CD4-positive, alpha-beta T cell (primary cell): ENCODE measurements at regions not wholly inside any gene's neighbourhood (a gene's known extent, or its start where the extent isn't known, plus 50 kb on each side); places are given as distances from the start of the nearest gene placed in this dataset.

ENCODE experiments used
- ATAC-seq: fragments of 200-7000 bp; cut with Tn5 transposase; one replicate; pipeline ENCODE4 v1.10.0; 2022; ENCODE audit warnings: mild to moderate bottlenecking; ENCODE audit not compliant: poor library complexity
- CTCF ChIA-PET: fragments of 350-600 bp; sonication (Branson Sonifier 250); formaldehyde crosslinking; loops from one replicate; lab custom pipeline; 2021; ENCODE audit warnings: antibody characterized with exemption, inconsistent platforms; lab: Charles Lee
- POLR2A ChIA-PET: fragments of 350-600 bp; sonication (Branson Sonifier 250); formaldehyde crosslinking; loops from one replicate; lab custom pipeline; 2021; ENCODE audit warnings: antibody characterized with exemption, inconsistent platforms; lab: Charles Lee
- DNase-seq, 14 experiments: peaks; one replicate each; pipeline ENCODE4 v3.0.0-alpha.2; 2013 to 2020; ENCODE audit warnings: mixed read lengths in 2 of 14
- H3K27ac ChIP-seq, 2 donors: one replicate each; pipeline versions ENCODE4 v1.5.1 to v1.7.0; 2013; ENCODE audit warnings: low read length in 2 of 2, low read depth in 1 of 2, mild to moderate bottlenecking in 1 of 2
- H3K27me3 ChIP-seq, 2 experiments: 1 replicate in 1 of 2; 2 replicates in 1 of 2; pipeline versions ENCODE4 v1.6.1 to v1.7.0; 2013; ENCODE audit warnings: low read length in 2 of 2, control low read depth in 1 of 2, mild to moderate bottlenecking in 1 of 2, moderate library complexity in 1 of 2; ENCODE audit not compliant: insufficient read depth in 2 of 2, control insufficient read depth in 1 of 2
- H3K36me3 ChIP-seq: one replicate; pipeline ENCODE4 v1.6.1; 2013; ENCODE audit warnings: low read length, control low read depth; ENCODE audit not compliant: insufficient read depth
- H3K4me1 ChIP-seq: one replicate; pipeline ENCODE4 v1.6.1; 2013; ENCODE audit warnings: low read length, control low read depth; ENCODE audit not compliant: insufficient read depth
- H3K4me3 ChIP-seq: one replicate; pipeline ENCODE4 v1.5.1; 2013; ENCODE audit warnings: mild to moderate bottlenecking, low read length, moderate library complexity
- H3K9me3 ChIP-seq, 2 experiments: 1 replicate in 1 of 2; 2 replicates in 1 of 2; pipeline versions ENCODE4 v1.6.1 to v1.7.0; 2013; ENCODE audit warnings: low read length in 2 of 2, mild to moderate bottlenecking in 2 of 2, control low read depth in 1 of 2, moderate library complexity in 1 of 2; ENCODE audit not compliant: control insufficient read depth in 1 of 2, insufficient read depth in 1 of 2
- H3K27ac Mint-ChIP-seq: one replicate; pipeline ENCODE4 v1.8.0; 2020; ENCODE audit warnings: mixed read lengths
- H3K27me3 Mint-ChIP-seq: one replicate; pipeline ENCODE4 v1.8.0; 2021; ENCODE audit warnings: mixed read lengths
- H3K36me3 Mint-ChIP-seq: one replicate; pipeline ENCODE4 v1.8.0; 2021; ENCODE audit warnings: low read depth, mixed read lengths
- H3K4me1 Mint-ChIP-seq: one replicate; pipeline ENCODE4 v1.8.0; 2021; ENCODE audit warnings: low read depth, mixed read lengths
- H3K4me3 Mint-ChIP-seq: one replicate; pipeline ENCODE4 v1.8.0; 2020; ENCODE audit warnings: mild to moderate bottlenecking, mixed read lengths
- H3K9me3 Mint-ChIP-seq: one replicate; pipeline ENCODE4 v1.8.0; 2020; ENCODE audit warnings: mixed read lengths
- CTCF ChIP-seq: fragments of 200-600 bp; IDR thresholded peaks from one replicate; pipeline ENCODE4 v1.8.0; 2022; ENCODE audit warnings: antibody characterized with exemption, mild to moderate bottlenecking
- intact Hi-C, 2 experiments: fragments of 100-400 bp; cut with DNase I in 1 of 2; cut with micrococcal nuclease in 1 of 2; formaldehyde crosslinking; loops; one replicate each; pipeline versions ENCODE4 v1.15.1 to v1.9.0; 2023 to 2025; cut with DNase I, micrococcal nuclease

DNA sequence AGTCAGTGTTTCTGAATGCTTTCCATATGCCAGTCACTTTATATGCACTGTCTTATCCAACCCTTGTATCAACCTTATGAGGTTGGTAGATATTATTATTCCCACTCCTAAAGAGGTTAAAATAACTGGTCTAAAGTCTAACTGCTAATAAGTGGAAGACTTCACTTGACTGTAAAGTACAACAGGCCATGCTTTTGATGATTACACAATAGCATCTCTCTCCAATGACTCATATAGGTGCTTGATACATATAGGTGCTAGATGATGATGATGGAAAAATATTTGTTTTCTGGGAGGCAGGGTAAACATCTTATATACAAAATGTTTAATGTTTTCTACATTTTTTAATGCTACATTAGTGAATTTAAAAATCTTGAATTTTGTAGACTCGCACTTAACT, 75.9 kb upstream of the NR3C1 start:
- no peak for ATAC-seq
- Mint-ChIP-seq H3K27ac (no peak overlapping the region), H3K27me3 (no peaks in the 10 kb centered on the region), H3K9me3 (no peaks in the 10 kb centered on the region), H3K36me3 (no peaks in the 10 kb centered on the region), H3K4me3 (no peak overlapping the region), H3K4me1 (no peaks in the 10 kb centered on the region)
- H3K4me1 ChIP-seq: no peaks in the 10 kb centered on the region
- no peaks in the 10 kb centered on the region for H3K36me3 ChIP-seq
- no peaks in the 10 kb centered on the region for H3K9me3 ChIP-seq
- H3K4me3 ChIP-seq: no peak overlapping the region
- no peak for TF ChIP-seq CTCF
- CTCF ChIA-PET: no interaction called here
- intact Hi-C loops: no loop called here
- H3K27ac ChIP-seq: no peak overlapping the region
- no peaks in the 10 kb centered on the region for H3K27me3 ChIP-seq
- no peak for DNase-seq
- POLR2A ChIA-PET: no interaction called here

GRCh38 chr5:143476601-143477211, 73.2 kb upstream of the NR3C1 start:
- no peaks in the 10 kb centered on the region for H3K9me3 ChIP-seq
- H3K27ac ChIP-seq: no peak overlapping the region
- Mint-ChIP-seq H3K36me3 (no peaks in the 10 kb centered on the region), H3K9me3 (no peaks in the 10 kb centered on the region), H3K27ac (no peak overlapping the region), H3K4me1 (no peaks in the 10 kb centered on the region), H3K4me3 (no peak overlapping the region), H3K27me3 (no peaks in the 10 kb centered on the region)
- ChIA-PET CTCF (no interaction called here), POLR2A (no interaction called here)
- no peak for TF ChIP-seq CTCF
- no peak for ATAC-seq
- H3K4me1 ChIP-seq: no peaks in the 10 kb centered on the region
- H3K4me3 ChIP-seq: no peak overlapping the region
- no peaks in the 10 kb centered on the region for H3K27me3 ChIP-seq
- intact Hi-C loops: no loop called here
- DNase-seq: no peak
- H3K36me3 ChIP-seq: no peaks in the 10 kb centered on the region

- no peaks in the 10 kb centered on the region for H3K9me3 ChIP-seq
- ChIA-PET POLR2A (no interaction called here), CTCF (no interaction called here)
- Mint-ChIP-seq H3K4me1 (no peaks in the 10 kb centered on the region), H3K27ac (no peak overlapping the region), H3K36me3 (no peaks in the 10 kb centered on the region), H3K9me3 (no peaks in the 10 kb centered on the region), H3K4me3 (no peak overlapping the region), H3K27me3 (no peaks in the 10 kb centered on the region)
- H3K4me3 ChIP-seq: no peak overlapping the region
- intact Hi-C loops: no loop called here
- ATAC-seq (no peak), DNase-seq (no peak)
- H3K27me3 ChIP-seq: no peaks in the 10 kb centered on the region
- no peak for TF ChIP-seq CTCF
- no peaks in the 10 kb centered on the region for H3K4me1 ChIP-seq
- H3K36me3 ChIP-seq: no peaks in the 10 kb centered on the region
- H3K27ac ChIP-seq: no peak overlapping the region
Observed at GRCh38 chr5:143474616-143475015, 71.1 kb upstream of the NR3C1 start.
